ENCODE measurements at regions not wholly inside any gene's neighbourhood (a gene's known extent, or its start where the extent isn't known, plus 50 kb on each side); places are given as distances from the start of the nearest gene placed in this dataset.

DNA sequence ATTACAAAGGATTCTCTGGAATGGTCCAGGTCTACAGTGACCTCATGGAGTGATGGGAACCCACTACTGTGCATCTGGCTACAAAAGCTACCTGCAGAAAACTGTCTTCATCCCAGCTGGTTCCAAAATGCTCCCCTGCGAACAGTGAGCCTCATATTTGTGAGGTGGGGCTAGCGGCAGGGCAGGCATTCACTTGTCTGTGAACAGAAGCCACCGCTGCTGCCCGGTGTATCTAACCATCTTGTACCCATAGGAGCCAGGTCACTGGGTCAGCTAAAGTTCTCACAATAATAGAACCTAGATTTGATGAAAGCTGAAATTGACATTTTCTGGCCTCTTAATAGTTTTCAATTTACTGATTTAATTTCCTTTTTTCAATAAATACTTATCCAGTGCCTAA lies 150.7 kb downstream of the KLF13 start:
- Histone ChIP-seq H3K4me3 (ENCODE audit: low read depth, low read length) (no peak overlapping the region), H3K9ac (ENCODE audit: low read length) (no peak overlapping the region), H3K27me3 (ENCODE audit: control insufficient read depth, insufficient read depth, low read length) (peaks cover 24% of the 10 kb centered on the region), H3K36me3 (ENCODE audit: control insufficient read depth, insufficient read depth, low read length) (no peaks in the 10 kb centered on the region), H3K4me1 (ENCODE audit: control insufficient read depth, insufficient read depth, low read length) (peaks cover 4% of the 10 kb centered on the region; the same call in 1 of the 2 replicates), H3K27ac (ENCODE audit: low read depth, low read length) (no peak overlapping the region), H3K9me3 (ENCODE audit: control insufficient read depth, insufficient read depth, low read depth, low read length) (no peaks in the 10 kb centered on the region)

DNA sequence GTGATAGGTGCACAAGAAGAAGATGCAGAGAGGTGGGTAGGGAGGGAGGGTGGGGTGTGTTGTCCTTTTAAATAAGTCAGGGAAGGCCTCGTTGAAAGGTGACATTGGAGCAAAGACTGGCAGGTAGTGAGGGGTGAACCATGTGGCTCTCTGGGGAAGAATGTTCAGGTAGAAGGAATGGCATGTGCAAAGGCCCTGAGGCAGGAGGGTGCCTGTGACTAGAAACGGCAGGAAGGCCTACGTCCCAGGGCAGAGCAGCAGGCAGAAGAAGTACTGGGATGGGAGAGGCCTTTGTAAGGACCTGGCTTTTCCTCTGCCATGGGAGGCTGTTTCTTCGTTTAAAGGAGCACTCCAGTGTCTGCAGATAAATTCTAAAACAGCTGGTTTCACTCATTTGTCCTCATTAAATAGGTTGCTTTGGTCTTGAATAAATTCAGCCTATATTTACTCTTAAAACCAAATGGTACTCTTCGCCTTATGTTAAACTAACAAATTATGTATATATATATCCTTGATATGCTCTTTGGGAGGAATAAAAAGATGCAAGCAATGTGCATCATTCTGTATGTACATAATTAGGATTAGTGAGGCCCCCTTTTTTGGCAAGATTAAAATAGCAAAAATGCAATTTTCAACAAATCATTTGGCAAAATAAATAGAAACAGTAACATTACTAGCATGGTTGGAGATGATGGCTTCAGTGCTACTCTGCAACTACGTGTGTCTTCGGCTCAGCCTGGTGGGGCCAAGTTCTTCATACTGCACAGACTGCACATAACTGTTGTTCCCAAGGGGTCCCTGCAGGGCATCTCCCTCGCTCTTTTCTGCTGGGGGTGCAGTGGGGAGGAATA lies 151.4 kb downstream of the KLF13 start:
- no peak overlapping the region for H3K9ac ChIP-seq (ENCODE audit: low read length)
- no peak overlapping the region for H3K4me3 ChIP-seq (ENCODE audit: low read depth, low read length)
- H3K4me1 ChIP-seq (ENCODE audit: control insufficient read depth, insufficient read depth, low read length), result peaks cover 1% of the 10 kb centered on the region; the same call in 1 of the 2 replicates
- peaks cover 32% of the 10 kb centered on the region for H3K27me3 ChIP-seq (ENCODE audit: control insufficient read depth, insufficient read depth, low read length)
- no peak overlapping the region for H3K27ac ChIP-seq (ENCODE audit: low read depth, low read length)
- no peaks in the 10 kb centered on the region for H3K9me3 ChIP-seq (ENCODE audit: control insufficient read depth, insufficient read depth, low read depth, low read length)
- no peaks in the 10 kb centered on the region for H3K36me3 ChIP-seq (ENCODE audit: control insufficient read depth, insufficient read depth, low read length)

- no peaks in the 10 kb centered on the region for H3K36me3 ChIP-seq (ENCODE audit: control insufficient read depth, insufficient read depth, low read length)
- H3K4me1 ChIP-seq (ENCODE audit: control insufficient read depth, insufficient read depth, low read length), result no peaks in the 10 kb centered on the region; the same call in 1 of the 2 replicates
- H3K4me3 ChIP-seq (ENCODE audit: low read depth, low read length), result no peak overlapping the region
- H3K9ac ChIP-seq (ENCODE audit: low read length), result no peak overlapping the region
- H3K9me3 ChIP-seq (ENCODE audit: control insufficient read depth, insufficient read depth, low read depth, low read length), result no peaks in the 10 kb centered on the region
- H3K27me3 ChIP-seq (ENCODE audit: control insufficient read depth, insufficient read depth, low read length), result peaks cover 37% of the 10 kb centered on the region
- no peak overlapping the region for H3K27ac ChIP-seq (ENCODE audit: low read depth, low read length)
Observed at GRCh38 chr15:31478702-31479221, 152.1 kb downstream of the KLF13 start.

- H3K4me3 ChIP-seq (ENCODE audit: low read depth, low read length), result no peak overlapping the region
- H3K9ac ChIP-seq (ENCODE audit: low read length), result no peak overlapping the region
- H3K27ac ChIP-seq (ENCODE audit: low read depth, low read length), result no peak overlapping the region
- no peaks in the 10 kb centered on the region for H3K4me1 ChIP-seq (ENCODE audit: control insufficient read depth, insufficient read depth, low read length)
- H3K9me3 ChIP-seq (ENCODE audit: control insufficient read depth, insufficient read depth, low read depth, low read length), result peaks cover 9% of the 10 kb centered on the region
- no peaks in the 10 kb centered on the region for H3K36me3 ChIP-seq (ENCODE audit: control insufficient read depth, insufficient read depth, low read length)
- H3K27me3 ChIP-seq (ENCODE audit: control insufficient read depth, insufficient read depth, low read length), result peaks cover 54% of the 10 kb centered on the region
Observed at GRCh38 chr15:31480356-31481025, 153.9 kb downstream of the KLF13 start.

GRCh38 chr15:31481142-31481541 lies 154.5 kb downstream of the KLF13 start:
- Histone ChIP-seq H3K36me3 (ENCODE audit: control insufficient read depth, insufficient read depth, low read length) (no peaks in the 10 kb centered on the region), H3K4me1 (ENCODE audit: control insufficient read depth, insufficient read depth, low read length) (no peaks in the 10 kb centered on the region), H3K9ac (ENCODE audit: low read length) (no peak overlapping the region), H3K4me3 (ENCODE audit: low read depth, low read length) (no peak overlapping the region), H3K27ac (ENCODE audit: low read depth, low read length) (no peak overlapping the region), H3K9me3 (ENCODE audit: control insufficient read depth, insufficient read depth, low read depth, low read length) (peaks cover 9% of the 10 kb centered on the region), H3K27me3 (ENCODE audit: control insufficient read depth, insufficient read depth, low read length) (peaks cover 59% of the 10 kb centered on the region)

- H3K36me3 ChIP-seq (ENCODE audit: control insufficient read depth, insufficient read depth, low read length), result no peaks in the 10 kb centered on the region
- no peak overlapping the region for H3K27ac ChIP-seq (ENCODE audit: low read depth, low read length)
- H3K4me1 ChIP-seq (ENCODE audit: control insufficient read depth, insufficient read depth, low read length), result no peaks in the 10 kb centered on the region
- peaks cover 9% of the 10 kb centered on the region for H3K9me3 ChIP-seq (ENCODE audit: control insufficient read depth, insufficient read depth, low read depth, low read length)
- no peak overlapping the region for H3K9ac ChIP-seq (ENCODE audit: low read length)
- peaks cover 69% of the 10 kb centered on the region for H3K27me3 ChIP-seq (ENCODE audit: control insufficient read depth, insufficient read depth, low read length)
- 0 out of 2 replicates have a peak overlapping the region, but pooled peaks have one; percentile 57 for H3K4me3 ChIP-seq (ENCODE audit: low read depth, low read length)
Observed at GRCh38 chr15:31482122-31482922, 155.7 kb downstream of the KLF13 start.

- Histone ChIP-seq H3K9ac (ENCODE audit: low read length) (peak overlapping the region; percentile 40), H3K4me3 (ENCODE audit: low read depth, low read length) (peak overlapping the region; percentile 57; the same call in 1 of the 2 replicates)
Observed at GRCh38 chr15:31483053-31483985, 156.7 kb downstream of the KLF13 start.

DNA sequence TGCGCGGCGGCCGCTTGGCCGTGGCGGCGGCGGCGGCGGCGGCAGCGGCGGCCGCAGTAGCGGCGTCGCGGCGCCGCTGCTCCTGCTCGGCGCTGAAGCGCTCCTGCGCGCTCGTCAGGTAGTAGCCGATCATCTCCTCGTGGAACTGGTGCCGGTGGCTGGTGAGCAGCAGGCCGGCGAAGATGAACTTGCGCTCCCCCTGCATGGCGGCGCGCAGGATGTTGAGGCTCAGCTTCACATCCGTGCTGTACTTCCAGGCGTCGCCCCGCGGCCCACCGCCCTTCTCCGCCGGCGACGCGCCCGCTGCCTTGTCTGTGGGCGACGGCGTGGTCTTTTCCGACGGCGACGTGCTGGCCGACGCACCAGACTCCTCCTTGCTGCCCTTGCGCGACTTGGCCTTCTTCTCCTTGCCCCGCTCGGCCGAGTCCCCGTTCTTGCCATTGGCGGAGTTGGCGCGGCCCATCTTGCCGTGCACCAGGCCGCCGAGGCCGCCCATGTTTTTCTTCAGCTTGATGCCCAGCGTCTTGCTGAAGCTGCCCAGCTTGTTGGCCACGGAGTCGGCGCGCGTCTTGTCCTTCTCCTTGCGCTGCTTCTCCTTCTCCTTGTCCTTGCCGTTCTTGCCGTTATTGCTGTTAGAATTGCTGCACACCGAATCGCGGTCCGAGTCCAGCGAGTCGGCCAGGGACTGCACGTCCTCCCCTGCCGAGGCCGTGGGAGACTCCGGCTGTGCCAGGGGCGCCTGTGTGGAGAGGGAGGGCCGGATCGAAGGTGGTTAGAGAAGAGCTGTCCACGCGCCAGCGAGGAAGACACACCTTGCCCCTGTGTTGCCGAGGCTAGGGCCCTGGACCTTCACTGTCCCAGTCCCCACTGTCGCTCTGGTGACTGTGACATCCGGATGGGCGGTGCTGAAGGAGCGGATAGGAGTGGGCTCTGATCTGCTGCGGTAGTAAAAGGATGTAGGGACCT lies 157.6 kb downstream of the KLF13 start:
- peaks cover 9% of the 10 kb centered on the region for H3K9me3 ChIP-seq (ENCODE audit: control insufficient read depth, insufficient read depth, low read depth, low read length)
- H3K27ac ChIP-seq (ENCODE audit: low read depth, low read length), result no peak overlapping the region
- H3K27me3 ChIP-seq (ENCODE audit: control insufficient read depth, insufficient read depth, low read length), result peaks cover 69% of the 10 kb centered on the region
- peak overlapping the region; percentile 49 for H3K4me3 ChIP-seq (ENCODE audit: low read depth, low read length)
- no peaks in the 10 kb centered on the region for H3K36me3 ChIP-seq (ENCODE audit: control insufficient read depth, insufficient read depth, low read length)
- H3K9ac ChIP-seq (ENCODE audit: low read length), result no peak overlapping the region
- peaks cover 3% of the 10 kb centered on the region; the same call in 1 of the 2 replicates for H3K4me1 ChIP-seq (ENCODE audit: control insufficient read depth, insufficient read depth, low read length)

More at GRCh38 chr15:31483053-31483985, 156.7 kb downstream of the KLF13 start:
- H3K27ac ChIP-seq (ENCODE audit: low read depth, low read length), result no peak overlapping the region
- H3K4me1 ChIP-seq (ENCODE audit: control insufficient read depth, insufficient read depth, low read length), result no peaks in the 10 kb centered on the region
- peaks cover 9% of the 10 kb centered on the region for H3K9me3 ChIP-seq (ENCODE audit: control insufficient read depth, insufficient read depth, low read depth, low read length)
- H3K27me3 ChIP-seq (ENCODE audit: control insufficient read depth, insufficient read depth, low read length), result peaks cover 69% of the 10 kb centered on the region
- H3K36me3 ChIP-seq (ENCODE audit: control insufficient read depth, insufficient read depth, low read length), result no peaks in the 10 kb centered on the region

- no peak overlapping the region for H3K9ac ChIP-seq (ENCODE audit: low read length)
- peaks cover 68% of the 10 kb centered on the region for H3K27me3 ChIP-seq (ENCODE audit: control insufficient read depth, insufficient read depth, low read length)
- H3K9me3 ChIP-seq (ENCODE audit: control insufficient read depth, insufficient read depth, low read depth, low read length), result peaks cover 9% of the 10 kb centered on the region
- H3K4me1 ChIP-seq (ENCODE audit: control insufficient read depth, insufficient read depth, low read length), result peaks cover 3% of the 10 kb centered on the region
- H3K36me3 ChIP-seq (ENCODE audit: control insufficient read depth, insufficient read depth, low read length), result no peaks in the 10 kb centered on the region
- H3K4me3 ChIP-seq (ENCODE audit: low read depth, low read length), result no peak overlapping the region
- H3K27ac ChIP-seq (ENCODE audit: low read depth, low read length), result no peak overlapping the region
Observed at GRCh38 chr15:31484986-31485385, 158.4 kb downstream of the KLF13 start.
